ENCODE measurements at regions not wholly inside any gene's neighbourhood (a gene's known extent, or its start where the extent isn't known, plus 50 kb on each side); places are given as distances from the start of the nearest gene placed in this dataset.

DNA sequence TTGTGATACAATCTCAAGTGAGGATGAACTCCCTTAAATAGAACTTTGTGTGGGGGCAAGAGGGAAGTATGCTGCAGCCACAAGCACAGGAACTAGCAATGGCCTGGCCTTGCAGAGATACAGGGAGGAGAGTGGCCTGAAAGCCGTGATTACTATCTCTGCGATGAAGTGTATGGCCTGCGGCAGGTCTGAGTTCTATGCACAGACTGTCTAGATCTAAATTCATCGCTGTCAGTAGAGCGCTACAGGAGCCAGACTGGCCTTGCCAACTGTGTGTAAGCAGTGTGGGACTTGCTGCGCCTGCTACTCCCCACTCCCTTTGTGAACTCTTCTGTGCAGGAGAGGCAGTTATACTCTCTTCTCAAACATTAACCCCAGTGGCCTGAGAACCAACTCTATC lies 997.0 kb downstream of the GRIK2 start:
- TF ChIP-seq CTCF (IDR thresholded peaks at IDR 0.05; ENCODE audit: low read length) (no peak), EZH2 (IDR thresholded peaks at IDR 0.05; ENCODE audit: borderline replicate concordance, low read length) (no peak)

Data from OCI-LY1 (cell line).